ENCODE measurements at regions not wholly inside any gene's neighbourhood (a gene's known extent, or its start where the extent isn't known, plus 50 kb on each side); places are given as distances from the start of the nearest gene placed in this dataset.

DNA sequence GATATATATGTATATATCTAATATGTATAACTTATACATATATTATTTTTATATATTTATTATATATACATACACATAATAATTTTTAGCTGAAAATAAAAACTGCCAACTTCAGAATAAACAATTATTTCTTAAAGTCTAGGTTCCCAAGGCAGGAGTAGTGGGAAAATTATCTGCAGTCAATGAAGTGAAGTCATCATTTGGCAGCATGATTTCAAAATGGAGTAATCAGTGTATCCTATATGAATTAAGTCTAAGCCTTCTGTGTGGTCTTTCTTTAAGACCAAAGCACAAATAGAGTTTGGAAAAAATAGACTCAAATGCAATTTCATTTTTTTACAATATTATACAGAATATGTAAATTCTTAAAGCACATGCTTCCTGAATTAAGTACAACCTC lies 251.0 kb downstream of the SAMD5 start:
- DNase-seq, result no peak

DNA sequence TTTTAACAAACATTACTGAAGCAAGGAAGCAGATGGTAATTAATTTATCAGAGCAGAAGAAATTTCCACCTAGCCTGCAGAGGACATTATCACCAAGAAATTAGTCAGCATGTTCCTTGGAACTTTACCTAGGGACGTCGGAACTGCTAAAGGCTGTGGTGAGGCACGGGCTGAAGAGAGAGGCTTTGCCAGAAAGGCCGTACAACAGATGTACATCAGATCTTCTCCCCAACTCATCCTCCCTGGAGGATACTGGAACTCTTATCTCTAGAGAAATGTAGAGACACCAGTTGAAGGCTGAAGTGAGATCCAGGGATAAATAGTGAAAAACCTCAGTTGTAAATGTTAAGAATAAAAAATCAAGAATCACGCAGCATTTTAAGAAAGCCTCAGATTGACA lies 257.1 kb downstream of the SAMD5 start:
- no peak for DNase-seq

GRCh38 chr6:147768969-147769368 lies 260.5 kb downstream of the SAMD5 start:
- no peak for DNase-seq

DNA sequence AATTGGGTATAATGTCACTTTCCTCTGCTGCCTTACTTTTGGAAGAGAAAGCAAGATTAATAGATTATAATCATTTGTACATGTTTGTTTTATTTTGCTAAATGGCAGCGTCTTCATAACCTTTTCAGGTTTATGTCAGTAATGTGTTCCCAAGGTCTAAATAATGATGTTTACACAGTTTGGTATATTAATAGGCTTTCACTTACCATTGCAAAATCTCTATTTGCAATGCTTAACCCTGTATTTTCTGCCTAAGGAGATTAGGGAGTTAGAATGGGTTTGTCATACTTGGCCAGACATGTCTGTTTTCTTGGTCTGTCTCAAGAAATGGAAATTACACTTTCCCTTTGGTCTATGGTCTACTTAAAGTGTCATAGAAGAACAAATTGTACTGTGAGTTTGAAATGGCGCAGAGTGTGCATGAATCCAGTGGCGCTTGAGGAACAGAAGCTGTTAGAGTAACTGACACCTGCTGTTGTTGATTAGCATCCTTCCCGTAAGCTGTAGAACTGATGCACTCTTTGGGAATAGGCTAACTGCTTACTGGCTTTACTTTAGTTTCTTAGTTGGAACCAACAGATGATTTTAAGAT lies 261.1 kb downstream of the SAMD5 start:
- DNase-seq, result no peak

DNA sequence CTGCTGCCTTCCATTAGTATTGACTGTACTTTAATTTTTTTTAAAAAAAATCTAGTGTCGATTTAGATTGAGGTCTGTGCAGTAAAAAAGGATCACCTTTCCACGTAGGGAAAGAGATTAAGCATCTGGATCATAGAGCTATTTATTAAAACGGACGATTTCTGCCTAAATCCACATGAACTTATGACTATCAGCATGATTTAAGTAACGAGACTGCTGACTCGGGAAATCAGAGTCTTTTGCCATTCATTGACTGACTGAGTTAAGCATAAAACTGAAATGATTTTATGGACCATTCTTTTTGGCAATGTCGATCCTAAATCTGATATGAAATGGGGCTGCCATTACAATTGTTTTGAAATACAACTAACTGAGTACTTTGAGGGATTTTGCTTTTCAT lies 261.7 kb downstream of the SAMD5 start:
- no peak for DNase-seq

DNA sequence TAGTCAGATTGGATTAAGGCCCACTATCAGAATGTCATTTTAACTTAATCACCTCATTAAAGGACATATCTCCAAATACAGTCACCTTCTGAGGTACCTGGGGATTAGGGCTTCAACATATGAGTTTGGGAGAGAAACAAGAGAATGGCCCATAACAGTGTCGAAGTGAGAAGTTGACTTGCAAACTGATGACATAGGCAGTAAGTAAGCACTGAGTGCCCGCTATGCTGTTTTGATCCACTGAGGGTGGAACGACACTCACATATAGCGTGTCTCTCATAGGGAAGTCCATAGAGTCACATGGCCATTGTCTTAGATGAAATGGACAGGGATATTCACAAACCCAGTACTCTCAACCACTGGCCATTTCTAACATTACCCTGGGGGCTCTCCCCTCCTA lies 264.2 kb downstream of the SAMD5 start:
- DNase-seq, result no peak

GRCh38 chr6:147774856-147775255 lies 266.4 kb downstream of the SAMD5 start:
- no peak for DNase-seq

- DNase-seq, result no peak
These were observed 268.2 kb downstream of the SAMD5 start for GRCh38 chr6:147776631-147777213.

GRCh38 chr6:147779624-147780023 lies 271.1 kb downstream of the SAMD5 start:
- DNase-seq, result no peak

DNA sequence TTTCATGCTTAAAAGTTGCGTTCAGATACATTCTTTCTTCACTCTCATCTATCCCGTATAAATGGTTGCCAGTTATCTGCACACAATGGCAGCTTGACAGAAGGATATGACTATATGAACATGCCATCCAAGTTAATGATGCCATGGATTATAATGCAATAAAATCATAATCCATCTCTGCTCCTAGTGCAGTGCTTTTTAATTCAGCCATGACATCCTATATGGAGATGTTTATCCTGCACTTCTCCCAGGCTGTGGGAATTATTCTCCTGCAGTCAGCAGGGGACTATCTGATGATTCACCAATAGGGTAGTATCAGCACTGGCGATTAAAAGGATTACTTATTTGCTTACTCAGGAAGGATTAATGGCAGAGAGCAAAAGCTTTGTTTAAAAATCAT lies 273.8 kb downstream of the SAMD5 start:
- no peak for DNase-seq

GRCh38 chr6:147784371-147784770 lies 275.9 kb downstream of the SAMD5 start:
- no peak for DNase-seq

- DNase-seq, result no peak
These were observed 278.9 kb downstream of the SAMD5 start for GRCh38 chr6:147787417-147787816.

DNA sequence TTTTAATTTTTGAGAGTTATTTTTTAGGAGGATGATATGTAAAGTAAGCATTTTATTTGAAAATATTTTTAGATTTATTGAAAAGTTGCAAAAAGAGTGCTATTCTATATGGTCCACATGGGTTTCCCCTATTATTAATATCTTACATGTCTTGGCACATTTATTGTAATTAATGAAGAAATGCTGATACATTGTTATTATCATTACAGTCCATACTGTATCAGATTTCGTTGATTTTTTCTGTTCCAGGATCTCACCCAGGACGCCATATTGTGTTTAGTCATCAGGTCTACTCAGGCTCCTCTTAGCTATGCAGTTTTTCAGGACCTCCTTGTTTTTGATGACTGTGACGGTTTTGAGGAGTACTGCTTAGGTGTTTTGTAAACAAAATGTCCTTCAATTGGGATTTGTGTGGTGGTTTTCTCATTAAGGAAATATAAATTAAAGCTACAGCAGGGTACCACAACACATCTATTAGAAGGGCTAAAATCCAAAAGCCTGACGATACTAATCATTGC lies 281.0 kb downstream of the SAMD5 start:
- DNase-seq, result no peak

GRCh38 chr6:147793871-147794643 lies 285.6 kb downstream of the SAMD5 start:
- DNase-seq, result no peak

- no peak for DNase-seq
These were observed 294.0 kb downstream of the SAMD5 start for GRCh38 chr6:147802459-147802858.

GRCh38 chr6:147805155-147805554 lies 296.7 kb downstream of the SAMD5 start:
- DNase-seq, result no peak

- DNase-seq, result no peak
These were observed 298.2 kb downstream of the SAMD5 start for GRCh38 chr6:147806697-147807096.

- DNase-seq, result no peak
These were observed 300.1 kb downstream of the SAMD5 start for GRCh38 chr6:147808640-147809039.

- no peak for DNase-seq
These were observed 303.6 kb downstream of the SAMD5 start for GRCh38 chr6:147811913-147812629.

- no peak for DNase-seq
These were observed 308.7 kb downstream of the SAMD5 start for GRCh38 chr6:147817042-147817689.

- no peak for DNase-seq
These were observed 312.0 kb downstream of the SAMD5 start for GRCh38 chr6:147820520-147820919.

DNA sequence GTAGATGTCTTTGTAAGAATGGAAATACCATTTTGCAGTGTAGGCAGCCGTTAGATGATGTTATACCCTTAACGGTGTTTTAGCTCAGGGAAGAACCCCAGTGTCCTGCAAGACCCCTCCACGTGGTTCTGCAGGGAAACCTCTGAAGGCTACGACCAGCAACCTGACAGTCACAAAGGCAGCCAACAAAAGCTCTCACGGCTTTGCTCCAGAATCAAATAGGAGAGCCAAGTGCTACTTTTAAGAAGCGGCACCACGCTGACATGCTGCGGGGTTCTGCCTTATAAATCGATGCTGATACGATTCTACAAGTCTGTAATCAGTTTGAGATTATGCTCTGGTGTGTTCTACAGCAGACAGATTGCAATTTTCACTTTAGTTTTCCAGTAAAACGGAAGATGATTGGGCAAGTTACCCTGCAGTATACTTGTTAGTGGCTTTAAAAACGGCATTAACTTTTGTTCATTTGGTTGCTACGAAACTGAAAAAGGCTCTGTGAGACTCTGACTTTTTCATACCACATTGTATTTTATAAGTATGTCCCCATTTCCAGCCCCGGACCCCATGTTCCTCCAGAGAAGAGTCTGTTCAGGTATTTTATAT lies 312.9 kb downstream of the SAMD5 start:
- no peak for DNase-seq

DNA sequence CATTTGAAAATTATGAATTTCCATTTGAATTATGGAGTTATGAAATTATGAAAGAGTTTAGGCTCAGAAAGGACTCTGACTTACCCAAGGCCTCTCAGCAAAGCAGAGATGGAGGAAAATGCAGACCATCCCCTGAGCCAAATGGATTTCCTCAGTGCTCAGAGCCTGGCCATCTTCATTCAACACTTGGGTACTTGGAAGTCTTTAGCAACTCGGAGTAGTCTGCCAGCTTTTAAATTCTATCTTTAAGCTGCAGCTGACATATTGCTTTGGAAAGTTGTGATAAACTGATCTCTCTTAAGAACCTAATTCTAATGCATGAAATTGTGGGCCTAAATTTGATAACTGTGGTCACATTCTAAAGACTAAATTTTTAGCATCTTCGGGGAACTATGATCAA lies 315.4 kb downstream of the SAMD5 start:
- no peak for DNase-seq
